ENCODE measurements at regions not wholly inside any gene's neighbourhood (a gene's known extent, or its start where the extent isn't known, plus 50 kb on each side); places are given as distances from the start of the nearest gene placed in this dataset.

DNA sequence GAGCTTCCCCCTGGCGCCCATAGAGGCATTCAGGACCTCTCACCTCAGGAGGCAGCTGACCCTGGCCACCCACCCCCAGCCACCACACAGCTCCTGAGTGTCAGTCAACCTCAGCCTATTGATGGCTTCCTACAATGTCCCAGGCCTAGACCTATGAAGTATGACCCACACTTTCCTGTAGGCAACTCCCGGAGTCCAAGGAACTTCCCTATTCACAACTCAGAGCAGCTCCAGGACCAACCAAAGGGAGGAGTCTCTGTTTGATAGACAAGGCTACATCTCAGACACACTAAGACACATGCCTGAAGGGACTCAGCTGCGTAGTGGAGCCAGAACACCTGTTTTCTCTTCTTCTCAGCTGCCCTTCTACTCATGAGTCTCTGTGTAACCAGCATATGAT lies 169.1 kb downstream of the MAFB start:
- no peak for DNase-seq
- H3K4me1 Mint-ChIP-seq (ENCODE audit: low read depth, unreplicated experiment), result no peaks in the 10 kb centered on the region
- peaks cover 6% of the 10 kb centered on the region for H3K27me3 Mint-ChIP-seq (ENCODE audit: unreplicated experiment)
- no peak overlapping the region for H3K27ac Mint-ChIP-seq (ENCODE audit: unreplicated experiment)
- H3K9me3 Mint-ChIP-seq (ENCODE audit: unreplicated experiment), result no peaks in the 10 kb centered on the region
- H3K4me3 Mint-ChIP-seq (ENCODE audit: unreplicated experiment), result no peak overlapping the region
- H3K36me3 Mint-ChIP-seq (ENCODE audit: unreplicated experiment), result no peaks in the 10 kb centered on the region
- TF ChIP-seq, protein P1, sequence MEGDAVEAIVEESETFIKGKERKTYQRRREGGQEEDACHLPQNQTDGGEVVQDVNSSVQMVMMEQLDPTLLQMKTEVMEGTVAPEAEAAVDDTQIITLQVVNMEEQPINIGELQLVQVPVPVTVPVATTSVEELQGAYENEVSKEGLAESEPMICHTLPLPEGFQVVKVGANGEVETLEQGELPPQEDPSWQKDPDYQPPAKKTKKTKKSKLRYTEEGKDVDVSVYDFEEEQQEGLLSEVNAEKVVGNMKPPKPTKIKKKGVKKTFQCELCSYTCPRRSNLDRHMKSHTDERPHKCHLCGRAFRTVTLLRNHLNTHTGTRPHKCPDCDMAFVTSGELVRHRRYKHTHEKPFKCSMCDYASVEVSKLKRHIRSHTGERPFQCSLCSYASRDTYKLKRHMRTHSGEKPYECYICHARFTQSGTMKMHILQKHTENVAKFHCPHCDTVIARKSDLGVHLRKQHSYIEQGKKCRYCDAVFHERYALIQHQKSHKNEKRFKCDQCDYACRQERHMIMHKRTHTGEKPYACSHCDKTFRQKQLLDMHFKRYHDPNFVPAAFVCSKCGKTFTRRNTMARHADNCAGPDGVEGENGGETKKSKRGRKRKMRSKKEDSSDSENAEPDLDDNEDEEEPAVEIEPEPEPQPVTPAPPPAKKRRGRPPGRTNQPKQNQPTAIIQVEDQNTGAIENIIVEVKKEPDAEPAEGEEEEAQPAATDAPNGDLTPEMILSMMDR (IDR thresholded peaks at IDR 0.05; ENCODE audit: partially characterized antibody, unreplicated experiment), result no peak

DNA sequence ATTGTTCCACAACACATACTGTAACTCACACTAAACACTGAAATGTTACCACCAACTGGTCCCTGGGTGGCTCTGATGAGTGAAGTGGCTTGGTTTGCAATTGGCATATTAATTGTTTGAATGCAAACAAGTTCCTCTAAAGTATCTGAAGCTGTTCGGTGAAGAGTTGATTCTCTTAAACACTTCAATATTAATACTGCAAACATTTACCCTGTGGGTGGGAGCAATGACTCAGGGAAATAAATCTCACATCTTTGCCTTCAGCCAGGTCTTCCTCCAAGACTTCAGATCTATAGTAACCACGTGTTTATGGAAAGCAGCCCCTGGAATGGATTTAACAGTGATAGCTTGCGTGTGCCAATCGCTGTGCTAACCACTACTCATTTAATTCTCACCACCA lies 176.0 kb downstream of the MAFB start:
- no peaks in the 10 kb centered on the region for H3K9me3 Mint-ChIP-seq (ENCODE audit: unreplicated experiment)
- no peak overlapping the region for H3K4me3 Mint-ChIP-seq (ENCODE audit: unreplicated experiment)
- no peak overlapping the region for H3K27ac Mint-ChIP-seq (ENCODE audit: unreplicated experiment)
- DNase-seq, result no peak
- H3K4me1 Mint-ChIP-seq (ENCODE audit: low read depth, unreplicated experiment), result no peaks in the 10 kb centered on the region
- H3K36me3 Mint-ChIP-seq (ENCODE audit: unreplicated experiment), result no peaks in the 10 kb centered on the region
- H3K27me3 Mint-ChIP-seq (ENCODE audit: unreplicated experiment), result peaks cover 6% of the 10 kb centered on the region
- TF ChIP-seq, protein P1 (IDR thresholded peaks at IDR 0.05; ENCODE audit: partially characterized antibody, unreplicated experiment), result no peak

DNA sequence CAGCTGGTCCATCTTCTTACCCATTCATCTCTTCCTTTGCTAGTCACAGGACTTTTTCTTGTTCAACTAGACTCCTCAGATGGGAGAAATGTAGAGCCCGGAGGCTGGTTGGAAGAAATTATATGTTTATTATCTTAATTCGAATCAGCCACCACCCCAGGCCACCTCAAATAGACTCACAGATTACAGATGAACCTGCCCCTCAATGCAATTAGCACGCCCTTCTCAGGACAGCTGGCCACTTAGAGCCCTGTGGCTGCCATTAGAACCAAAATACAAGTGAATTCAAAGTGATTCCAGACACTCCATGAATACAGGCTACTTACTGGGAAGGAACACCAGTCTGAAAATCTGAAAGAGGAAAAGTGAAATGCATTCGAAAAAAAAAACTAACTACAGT lies 176.4 kb downstream of the MAFB start:
- H3K27me3 Mint-ChIP-seq (ENCODE audit: unreplicated experiment), result peaks cover 6% of the 10 kb centered on the region

DNA sequence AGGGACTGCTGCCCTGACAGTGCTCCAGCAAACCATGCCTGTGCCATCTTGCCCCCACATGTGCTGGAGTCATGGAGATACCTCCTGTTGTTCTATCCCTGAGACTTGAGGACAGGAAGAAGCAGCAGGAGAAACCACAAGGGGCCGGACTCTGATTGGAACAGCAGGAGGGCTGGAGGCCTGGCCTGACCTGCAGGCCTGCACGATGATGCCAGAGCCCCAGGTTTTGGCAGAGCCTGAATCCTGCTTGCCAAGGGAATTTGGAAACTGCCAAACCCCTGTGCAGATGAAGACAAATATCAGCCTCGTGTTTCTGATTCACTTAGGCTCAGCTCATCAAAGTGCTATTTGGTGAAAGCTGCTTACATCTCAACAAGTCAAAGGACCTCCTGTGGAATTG lies 177.6 kb downstream of the MAFB start:
- Mint-ChIP-seq H3K27me3 (ENCODE audit: unreplicated experiment) (peaks cover 3% of the 10 kb centered on the region), H3K36me3 (ENCODE audit: unreplicated experiment) (no peaks in the 10 kb centered on the region), H3K4me3 (ENCODE audit: unreplicated experiment) (no peak overlapping the region), H3K4me1 (ENCODE audit: low read depth, unreplicated experiment) (no peaks in the 10 kb centered on the region), H3K9me3 (ENCODE audit: unreplicated experiment) (no peaks in the 10 kb centered on the region), H3K27ac (ENCODE audit: unreplicated experiment) (no peak overlapping the region)
- DNase-seq, result no peak
- TF ChIP-seq, protein P1 (IDR thresholded peaks at IDR 0.05; ENCODE audit: partially characterized antibody, unreplicated experiment), result no peak

More for the DNA sequence above, 176.4 kb downstream of the MAFB start:
- TF ChIP-seq, protein P1 (IDR thresholded peaks at IDR 0.05; ENCODE audit: partially characterized antibody, unreplicated experiment), result no peak
- Mint-ChIP-seq H3K4me3 (ENCODE audit: unreplicated experiment) (no peak overlapping the region), H3K36me3 (ENCODE audit: unreplicated experiment) (no peaks in the 10 kb centered on the region), H3K4me1 (ENCODE audit: low read depth, unreplicated experiment) (no peaks in the 10 kb centered on the region), H3K9me3 (ENCODE audit: unreplicated experiment) (no peaks in the 10 kb centered on the region), H3K27ac (ENCODE audit: unreplicated experiment) (no peak overlapping the region)
- no peak for DNase-seq

DNA sequence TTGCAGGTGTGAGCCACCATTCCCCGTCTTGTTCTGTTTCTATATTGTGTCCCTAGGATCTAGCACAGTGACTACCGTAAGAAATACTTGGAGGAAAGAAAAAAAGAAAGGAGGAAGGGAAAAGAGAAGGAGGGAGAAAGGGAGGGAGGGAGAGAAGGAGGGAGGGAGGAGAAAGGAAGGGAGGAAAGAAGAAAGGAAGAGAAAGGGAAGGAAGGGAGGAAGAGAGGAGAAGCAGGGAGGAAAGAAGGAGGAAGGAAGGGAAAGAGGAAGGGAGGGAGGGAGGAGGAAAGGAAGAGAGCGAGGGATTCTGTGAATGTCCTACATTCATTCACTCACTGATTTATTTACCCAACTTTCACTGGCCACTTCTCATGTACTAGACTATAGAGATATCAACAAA lies 178.4 kb downstream of the MAFB start:
- DNase-seq, result no peak
- Mint-ChIP-seq H3K9me3 (ENCODE audit: unreplicated experiment) (no peaks in the 10 kb centered on the region), H3K36me3 (ENCODE audit: unreplicated experiment) (no peaks in the 10 kb centered on the region), H3K27me3 (ENCODE audit: unreplicated experiment) (peaks cover 3% of the 10 kb centered on the region), H3K27ac (ENCODE audit: unreplicated experiment) (no peak overlapping the region), H3K4me1 (ENCODE audit: low read depth, unreplicated experiment) (no peaks in the 10 kb centered on the region), H3K4me3 (ENCODE audit: unreplicated experiment) (no peak overlapping the region)
- TF ChIP-seq, protein P1 (IDR thresholded peaks at IDR 0.05; ENCODE audit: partially characterized antibody, unreplicated experiment), result no peak

Data from glutamatergic neuron (in vitro differentiated cells).